ENCODE measurements at regions not wholly inside any gene's neighbourhood (a gene's known extent, or its start where the extent isn't known, plus 50 kb on each side); places are given as distances from the start of the nearest gene placed in this dataset.

GRCh38 chr18:71630696-71631095 lies 913.4 kb downstream of the CBLN2 start:
- Histone ChIP-seq H3K36me3 (no peaks in the 10 kb centered on the region), H3K9me3 (ENCODE audit: low read depth) (peaks cover 4% of the 10 kb centered on the region), H3F3A (ENCODE audit: low read depth) (no peaks in the 10 kb centered on the region), H3K27ac (no peak overlapping the region), H3K79me2 (ENCODE audit: low read depth) (no peaks in the 10 kb centered on the region), H4K20me1 (ENCODE audit: low read depth) (no peaks in the 10 kb centered on the region), H3K4me3 (no peak overlapping the region), H3K4me2 (no peak overlapping the region), H2AFZ (replicated peaks) (no peak overlapping the region), H3K27me3 (no peaks in the 10 kb centered on the region), H3K4me1 (no peaks in the 10 kb centered on the region), H3K9ac (no peak overlapping the region)
- H3K27ac Mint-ChIP-seq: no peak overlapping the region
- H3K4me1 Mint-ChIP-seq: no peaks in the 10 kb centered on the region
- H3K9me3 Mint-ChIP-seq: no peaks in the 10 kb centered on the region
- no peaks in the 10 kb centered on the region for H3K36me3 Mint-ChIP-seq
- H3K4me3 Mint-ChIP-seq: no peak overlapping the region
- DNase-seq (ENCODE audit: low spot score): no peak
- TF ChIP-seq EZH2phosphoT487 (IDR thresholded peaks at IDR 0.05) (no peak), EZH2 (IDR thresholded peaks at IDR 0.05) (no peak), CTCF (IDR thresholded peaks at IDR 0.05) (no peak)
- no peaks in the 10 kb centered on the region for H3K27me3 Mint-ChIP-seq (ENCODE audit: insufficient read depth, low read depth)

- DNase-seq (ENCODE audit: low spot score): no peak
- Histone ChIP-seq H3K79me2 (ENCODE audit: low read depth) (no peaks in the 10 kb centered on the region), H3K9me3 (ENCODE audit: low read depth) (no peaks in the 10 kb centered on the region), H3K27me3 (no peaks in the 10 kb centered on the region), H3K4me2 (no peak overlapping the region), H3K4me3 (no peak overlapping the region), H3K9ac (no peak overlapping the region), H2AFZ (replicated peaks) (no peak overlapping the region), H4K20me1 (ENCODE audit: low read depth) (no peaks in the 10 kb centered on the region), H3K27ac (no peak overlapping the region), H3K36me3 (no peaks in the 10 kb centered on the region), H3F3A (ENCODE audit: low read depth) (no peaks in the 10 kb centered on the region), H3K4me1 (no peaks in the 10 kb centered on the region)
- Mint-ChIP-seq H3K4me1 (no peaks in the 10 kb centered on the region), H3K4me3 (no peak overlapping the region), H3K27ac (no peak overlapping the region), H3K36me3 (no peaks in the 10 kb centered on the region), H3K27me3 (ENCODE audit: insufficient read depth, low read depth) (no peaks in the 10 kb centered on the region), H3K9me3 (no peaks in the 10 kb centered on the region)
- TF ChIP-seq EZH2phosphoT487 (IDR thresholded peaks at IDR 0.05) (no peak), CTCF (IDR thresholded peaks at IDR 0.05) (no peak), EZH2 (IDR thresholded peaks at IDR 0.05) (no peak)
Observed at GRCh38 chr18:71625556-71626090, 918.5 kb downstream of the CBLN2 start.

GRCh38 chr18:71598374-71598773 lies 945.8 kb downstream of the CBLN2 start:
- no peak overlapping the region for H2AFZ ChIP-seq (replicated peaks)
- no peak overlapping the region for H3K9ac ChIP-seq
- Mint-ChIP-seq H3K4me1 (no peaks in the 10 kb centered on the region), H3K36me3 (no peaks in the 10 kb centered on the region), H3K9me3 (no peaks in the 10 kb centered on the region), H3K27me3 (ENCODE audit: insufficient read depth, low read depth) (no peaks in the 10 kb centered on the region), H3K27ac (no peak overlapping the region), H3K4me3 (no peak overlapping the region)
- H3F3A ChIP-seq (ENCODE audit: low read depth): no peaks in the 10 kb centered on the region
- no peaks in the 10 kb centered on the region for H3K36me3 ChIP-seq
- TF ChIP-seq CTCF (IDR thresholded peaks at IDR 0.05) (no peak), EZH2phosphoT487 (IDR thresholded peaks at IDR 0.05) (no peak), EZH2 (IDR thresholded peaks at IDR 0.05) (no peak)
- H3K9me3 ChIP-seq (ENCODE audit: low read depth): peaks cover 7% of the 10 kb centered on the region
- no peak overlapping the region for H3K4me2 ChIP-seq
- H3K4me1 ChIP-seq: no peaks in the 10 kb centered on the region
- H3K79me2 ChIP-seq (ENCODE audit: low read depth): no peaks in the 10 kb centered on the region
- no peak overlapping the region for H3K4me3 ChIP-seq
- H3K27me3 ChIP-seq: no peaks in the 10 kb centered on the region
- no peaks in the 10 kb centered on the region for H4K20me1 ChIP-seq (ENCODE audit: low read depth)
- no peak for DNase-seq (ENCODE audit: low spot score)
- H3K27ac ChIP-seq: no peak overlapping the region
